K562 (cell line): ENCODE measurements at regions not wholly inside any gene's neighbourhood (a gene's known extent, or its start where the extent isn't known, plus 50 kb on each side); places are given as distances from the start of the nearest gene placed in this dataset.
"Not testable (repeated sequence)": the region's sequence is repeated elsewhere in the genome, so short reads cannot be mapped to it uniquely, and the experiment has no call there.

Experiments
- ATAC-seq: fragments of 200-7000 bp; cut with Tn5 transposase; 3 replicates; pipeline ENCODE4 v1.9.1; 2020; ENCODE audit warnings: moderate library complexity
- BruUV-seq: library from RNA; stranded (reverse); fragments of 400-500 nt; replicated peaks from 2 replicates; lab custom pipeline; 2021; lab: Mats Ljungman, UMichigan
- CTCF ChIA-PET: fragments of 300-600 bp; formaldehyde crosslinking; extraction: SDS; loops from one replicate; lab custom pipeline; 2021; ENCODE audit warnings: low intra/inter-chr PET ratio; lab: Yijun Ruan, JAX
- POLR2A ChIA-PET: fragments of 300-600, 350-650 bp; sonication (Branson Sonifier 250); formaldehyde crosslinking; extraction: SDS; loops from one replicate; lab custom pipeline; 2021; ENCODE audit warnings: antibody characterized with exemption, inconsistent platforms; lab: Yijun Ruan, JAX
- DNase-seq, 4 experiments: peaks; one replicate each; pipeline versions ENCODE4 v3.0.0 to v3.0.0-alpha.2; 2011 to 2018; ENCODE audit warnings: low spot score in 3 of 4, mixed read lengths in 3 of 4; ENCODE audit errors: extremely low read depth in 1 of 4
- FAIRE-seq: peaks from 2 replicates; lab custom pipeline; 2011; peaks lifted over from hg19 to GRCh38; lab: Jason Lieb, UNC
- H2AFZ ChIP-seq: 2 replicates; pipeline ENCODE4 v1.6.0; 2011; ENCODE audit warnings: low read depth, low read length, control low read depth, inconsistent platforms
- H3K27ac ChIP-seq: fragments of 200-600 bp; 3 replicates; pipeline ENCODE4 v1.8.0; 2011; ENCODE audit warnings: low read depth, mild to moderate bottlenecking, control low read depth, inconsistent platforms, low read length, moderate library complexity, mixed read lengths; ENCODE audit errors: extremely low read depth
- H3K27me3 ChIP-seq, 2 experiments: fragments of 300-600 bp in 1 of 2; 2 replicates in 1 of 2; 3 replicates in 1 of 2; pipeline versions ENCODE4 v1.6.0 to v1.8.0; 2011; ENCODE audit warnings: inconsistent platforms in 2 of 2, low read length in 2 of 2, mild to moderate bottlenecking in 1 of 2, mixed read lengths in 1 of 2, moderate library complexity in 1 of 2; ENCODE audit not compliant: control insufficient read depth in 2 of 2, insufficient read depth in 2 of 2
- H3K36me3 ChIP-seq: fragments of 300-600 bp; 3 replicates; pipeline ENCODE4 v1.8.0; 2011; ENCODE audit warnings: mild to moderate bottlenecking, low read length, inconsistent platforms; ENCODE audit not compliant: control insufficient read depth, insufficient read depth
- H3K4me1 ChIP-seq, 2 experiments: fragments of 200-600 bp in 1 of 2; replicated peaks in 1 of 2; 2 replicates in 1 of 2; 3 replicates in 1 of 2; pipeline versions ENCODE4 v1.5.1 to v1.8.0; 2011; ENCODE audit warnings: inconsistent platforms in 2 of 2, low read length in 2 of 2, mild to moderate bottlenecking in 1 of 2, mixed read lengths in 1 of 2, moderate library complexity in 1 of 2; ENCODE audit not compliant: control insufficient read depth in 2 of 2, insufficient read depth in 2 of 2
- H3K4me2 ChIP-seq: 2 replicates; pipeline ENCODE4 v1.6.1; 2011; ENCODE audit warnings: low read length, control low read depth, inconsistent platforms, mixed read lengths; ENCODE audit not compliant: insufficient read depth
- H3K4me3 ChIP-seq: fragments of 200-600 bp; sonication (generic), shearing (Covaris generic); 2 replicates; pipeline ENCODE4 v1.5.1; 2016; ENCODE audit warnings: control low read depth, inconsistent platforms
- H3K79me2 ChIP-seq: fragments of 200-600 bp; 3 replicates; pipeline ENCODE4 v1.8.0; 2011; ENCODE audit warnings: low read length, inconsistent platforms; ENCODE audit not compliant: control insufficient read depth, insufficient read depth
- H3K9ac ChIP-seq, 2 experiments: 2 replicates each; pipeline versions ENCODE4 v1.6.0 to v1.6.1; 2011; ENCODE audit warnings: low read depth in 2 of 2, low read length in 2 of 2, control low read depth in 1 of 2, inconsistent platforms in 1 of 2, mild to moderate bottlenecking in 1 of 2, mixed read lengths in 1 of 2; ENCODE audit not compliant: insufficient read depth in 1 of 2
- H3K9me1 ChIP-seq: one replicate; pipeline ENCODE4 v1.6.0; 2011; ENCODE audit warnings: inconsistent platforms, mild to moderate bottlenecking, low read length, moderate library complexity; ENCODE audit not compliant: control insufficient read depth, insufficient read depth
- H3K9me3 ChIP-seq: replicated peaks from 2 replicates; pipeline ENCODE4 v1.5.1; 2011; ENCODE audit warnings: low read depth, low read length, inconsistent platforms; ENCODE audit not compliant: control insufficient read depth, insufficient read depth
- H4K20me1 ChIP-seq: replicated peaks from 2 replicates; pipeline ENCODE4 v1.6.1; 2011; ENCODE audit warnings: low read length, inconsistent platforms, mixed read lengths; ENCODE audit not compliant: control insufficient read depth, insufficient read depth
- EGR1 ChIP-seq: fragments of 450-650 bp; conservative IDR thresholded peaks from 2 replicates; pipeline ENCODE4 v1.6.1; 2017; ENCODE audit warnings: mild to moderate bottlenecking
- FOXA3 ChIP-seq, 2 experiments: fragments of 450-650 bp in 1 of 2; sonication (generic) in 1 of 2; formaldehyde crosslinking; IDR thresholded peaks in 1 of 2; conservative IDR thresholded peaks in 1 of 2; 2 replicates each; pipeline versions ENCODE4 v1.4.0 to v1.8.0; 2020 to 2022; ENCODE audit warnings: mild to moderate bottlenecking in 2 of 2, missing genetic modification reagents in 1 of 2
- TEAD1 ChIP-seq, 2 experiments: fragments of 450-650 bp in 1 of 2; sonication (generic) in 1 of 2; formaldehyde crosslinking; IDR thresholded peaks; 2 replicates each; pipeline versions ENCODE4 v1.4.0 to v1.8.0; 2020 to 2022; ENCODE audit warnings: mild to moderate bottlenecking in 2 of 2, missing genetic modification reagents in 1 of 2
- WGBS: fragments of 100-300 bp; shearing (Covaris generic); methylation state at CpG from one replicate; pipeline ENCODE4 v1.1.6; 2016; ENCODE audit warnings: low coverage, mixed read lengths; ENCODE audit not compliant: insufficient coverage; ENCODE audit errors: missing lambda C conversion rate; 5-methylcytosine and 5-hydroxymethylcytosine counted together
- in situ Hi-C: fragments of 300-500 bp; cut with MboI; formaldehyde crosslinking; loops from 4 replicates; pipeline ENCODE4 v1.15.0; 2018; ENCODE audit warnings: inconsistent platforms, mixed read lengths
- intact Hi-C: fragments of 100-400 bp; cut with micrococcal nuclease; formaldehyde crosslinking; loops from 2 replicates; pipeline ENCODE4 v1.14.2; 2022

DNA sequence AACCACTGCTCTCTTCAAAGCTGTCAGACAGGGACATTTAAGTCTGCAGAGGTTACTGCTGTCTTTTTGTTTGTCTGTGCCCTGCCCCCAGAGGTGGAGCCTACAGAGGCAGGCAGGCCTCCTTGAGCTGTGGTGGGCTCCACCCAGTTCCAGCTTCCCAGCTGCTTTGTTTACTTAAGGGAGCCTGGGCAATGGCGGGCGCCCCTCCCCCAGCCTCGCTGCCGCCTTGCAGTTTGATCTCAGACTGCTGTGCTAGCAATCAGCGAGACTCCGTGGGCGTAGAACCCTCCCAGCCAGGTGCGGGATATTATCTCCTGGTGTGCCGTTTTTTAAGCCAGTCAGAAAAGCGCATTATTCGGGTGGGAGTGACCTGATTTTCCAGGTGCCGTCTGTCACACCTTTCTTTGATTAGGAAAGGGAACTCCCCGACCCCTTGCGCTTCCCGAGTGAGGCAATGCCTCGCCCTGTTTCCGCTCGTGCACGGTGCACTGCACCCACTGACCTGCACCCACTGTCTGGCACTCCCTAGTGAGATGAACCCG, 764.5 kb upstream of the CDH6 start:
- in situ Hi-C loops, H3K79me2 ChIP-seq, intact Hi-C loops, CTCF ChIA-PET, H3K4me1 ChIP-seq, H2AFZ ChIP-seq, H3K27ac ChIP-seq, BruUV-seq, H3K9me3 ChIP-seq, H3K27me3 ChIP-seq, DNase-seq, ATAC-seq, FAIRE-seq, H3K4me3 ChIP-seq, POLR2A ChIA-PET, H3K9ac ChIP-seq, H3K4me2 ChIP-seq, H3K9me1 ChIP-seq, H3K36me3 ChIP-seq, H4K20me1 ChIP-seq: not testable (repeated sequence)
- WGBS, result under 1% methylated on average over 19 of the region's 20 CpGs
- TF ChIP-seq FOXA3 (CRISPR knock-in tag; conservative IDR thresholded peaks at IDR 0.05 in 1 of 2, IDR thresholded peaks at IDR 0.05 in 1 of 2) (peak in 1 of 2 experiments; percentile 56; a peak in 1 of 4 replicates), EGR1 (0 out of 2 replicates have a peak, but pooled peaks have one; percentile 8)

DNA sequence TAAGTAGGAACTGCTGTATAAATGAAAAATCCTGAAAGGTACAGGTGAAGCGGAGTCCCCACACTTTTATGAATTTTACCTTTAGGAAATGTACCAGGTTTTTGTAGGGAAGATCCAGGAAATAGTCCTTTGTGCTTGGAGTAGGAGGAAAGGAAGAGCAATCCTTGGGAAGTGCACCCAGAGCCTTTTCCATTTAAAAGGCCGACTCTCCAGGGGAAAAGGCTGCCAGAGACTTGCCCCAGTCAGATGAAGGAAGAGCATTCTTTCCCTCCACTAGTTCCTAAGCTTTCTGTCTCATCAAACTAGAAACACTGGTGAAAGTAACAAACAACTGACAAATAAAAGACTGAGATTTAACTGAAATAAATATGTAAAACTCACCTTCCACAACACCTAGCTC, 779.4 kb upstream of the CDH6 start:
- Histone ChIP-seq H4K20me1 (no peaks in the 10 kb centered on the region), H3K27me3 (no peaks in the 10 kb centered on the region), H2AFZ (no peak overlapping the region), H3K9me1 (no peaks in the 10 kb centered on the region), H3K4me2 (no peak overlapping the region), H3K4me1 (no peaks in the 10 kb centered on the region), H3K4me3 (no peak overlapping the region), H3K79me2 (no peaks in the 10 kb centered on the region), H3K36me3 (no peaks in the 10 kb centered on the region), H3K9ac (no peak overlapping the region), H3K9me3 (no peaks in the 10 kb centered on the region)
- POLR2A ChIA-PET, result no interaction called here
- DNase-seq, result no peak
- intact Hi-C loops (no loop called here), in situ Hi-C loops (no loop called here)
- ATAC-seq, result no peak
- 0% methylated on average over 2 of the region's 2 CpGs for WGBS
- CTCF ChIA-PET, result no interaction called here
- no TSS peak for BruUV-seq
- FAIRE-seq, result no peak
- no peak for TF ChIP-seq TEAD1 (CRISPR knock-in tag; IDR thresholded peaks at IDR 0.05)
- TF ChIP-seq, all 486 proteins: peak for 0
- no peak overlapping the region for H3K27ac ChIP-seq
